OCI-M2 (cell line): ENCODE measurements at regions not wholly inside any gene's neighbourhood (a gene's known extent, or its start where the extent isn't known, plus 50 kb on each side); places are given as distances from the start of the nearest gene placed in this dataset.
A peak's percentile ranks its signal among the peaks of the same experiment; 100 is the strongest.

Experiments
- DNase-seq: peaks from one replicate; lab custom pipeline; 2025; ENCODE audit not compliant: unreplicated experiment; lab: John Stamatoyannopoulos, UW

DNA sequence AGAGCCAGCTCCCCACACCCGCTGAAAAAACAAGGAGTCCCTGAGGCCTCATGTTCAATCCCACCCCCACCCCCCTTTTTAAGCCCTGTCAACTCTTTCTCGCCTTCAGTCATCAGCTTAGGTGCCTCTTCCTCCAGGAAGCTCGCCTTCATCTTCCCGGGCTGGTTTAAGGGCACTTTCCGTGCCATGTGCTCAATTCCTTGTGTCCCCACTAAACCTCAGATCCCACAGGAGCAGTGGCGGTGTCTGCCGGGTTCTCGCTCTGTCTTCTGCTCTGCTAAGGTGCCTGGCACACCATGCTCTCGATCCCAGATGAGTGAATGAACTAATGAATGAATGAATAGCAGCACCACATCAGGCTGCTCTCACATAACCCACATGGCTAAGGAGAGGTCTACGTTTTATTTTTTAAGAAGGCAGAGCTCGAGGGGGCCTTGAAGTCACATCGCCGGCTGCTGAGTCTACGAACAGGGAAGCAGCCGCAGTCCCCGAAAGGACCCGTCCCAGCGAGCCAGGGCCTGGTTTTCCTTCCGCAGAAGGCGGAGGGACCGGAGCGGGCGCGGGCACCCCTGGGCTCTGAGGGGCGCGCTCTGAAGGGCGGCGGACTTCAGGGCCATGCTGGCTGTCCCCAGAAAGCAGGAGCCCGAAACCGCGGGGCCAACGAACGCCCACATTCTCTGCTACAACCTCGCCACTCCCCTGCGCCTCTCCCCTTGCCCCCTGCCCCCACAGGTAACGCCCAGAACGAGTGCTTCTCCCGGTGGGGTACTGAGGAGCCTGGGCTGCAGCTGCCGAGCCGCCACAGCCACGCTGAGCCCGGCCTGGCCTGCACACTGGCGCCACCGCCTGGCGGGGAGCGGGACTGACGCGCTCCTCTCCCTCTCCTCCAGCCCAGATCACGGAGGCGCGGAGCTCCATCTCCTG is 73.4 kb upstream of the KCNMA1 start:
- peak; percentile 1 for DNase-seq

DNA sequence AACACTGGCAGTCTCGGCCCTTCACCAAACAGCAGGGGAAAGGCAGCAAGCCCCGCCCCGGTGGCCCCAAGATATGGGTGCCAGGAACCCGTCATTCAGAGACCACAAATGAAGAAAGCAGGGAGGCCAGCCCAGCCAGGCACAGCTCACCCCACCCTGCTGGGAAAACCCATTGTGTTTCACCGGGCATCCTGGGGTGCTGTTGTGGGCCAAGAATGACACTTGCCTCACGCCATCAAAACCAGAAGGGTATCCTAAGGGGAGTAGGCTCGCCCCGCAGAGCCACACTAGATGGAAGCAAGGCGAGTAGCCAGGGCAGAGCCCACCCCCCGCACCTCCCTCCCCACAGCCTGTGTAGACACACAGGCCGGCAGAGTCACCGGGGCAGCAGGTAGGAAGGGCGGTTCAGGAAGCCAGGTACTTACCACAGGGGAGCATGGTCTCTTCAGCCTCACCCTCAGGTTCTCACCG is 72.5 kb upstream of the KCNMA1 start:
- DNase-seq, result no peak

DNA sequence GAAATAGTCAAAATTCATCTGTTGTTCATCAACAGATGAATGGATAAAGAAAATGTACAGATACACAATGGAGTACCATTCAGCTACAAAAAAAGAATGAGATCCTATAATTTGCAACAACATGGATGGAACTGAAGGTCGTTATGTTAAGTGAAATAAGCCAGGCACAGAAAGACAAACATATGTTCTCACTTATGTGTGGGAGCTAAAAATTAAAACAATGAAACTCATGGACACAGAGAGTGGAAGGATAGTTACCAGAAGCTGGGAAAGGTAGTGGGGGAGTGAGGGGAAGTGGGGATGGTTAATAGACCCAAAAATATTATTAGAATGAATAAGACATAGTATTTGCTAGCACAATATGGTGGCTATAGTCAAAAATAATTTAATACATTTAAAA is 70.0 kb upstream of the KCNMA1 start:
- no peak for DNase-seq

DNA sequence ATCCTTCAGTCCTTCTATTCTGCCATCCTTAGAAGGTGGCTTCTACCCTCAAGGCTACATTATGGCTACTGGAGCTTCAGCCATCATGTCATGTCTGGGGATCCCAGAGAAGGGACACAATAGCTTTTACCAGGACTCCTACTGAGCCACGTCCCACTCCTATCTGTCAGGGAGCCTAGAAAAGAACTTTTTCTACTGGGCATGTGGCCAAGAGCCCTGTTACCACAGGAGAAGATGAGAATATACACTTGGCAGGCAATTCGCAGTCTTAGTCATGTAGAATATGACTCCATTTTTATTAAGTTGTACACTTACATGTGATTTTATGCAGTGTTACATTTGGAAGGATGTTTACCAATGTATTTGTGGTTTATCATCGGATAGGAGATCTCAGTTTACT is 64.6 kb upstream of the KCNMA1 start:
- no peak for DNase-seq

DNA sequence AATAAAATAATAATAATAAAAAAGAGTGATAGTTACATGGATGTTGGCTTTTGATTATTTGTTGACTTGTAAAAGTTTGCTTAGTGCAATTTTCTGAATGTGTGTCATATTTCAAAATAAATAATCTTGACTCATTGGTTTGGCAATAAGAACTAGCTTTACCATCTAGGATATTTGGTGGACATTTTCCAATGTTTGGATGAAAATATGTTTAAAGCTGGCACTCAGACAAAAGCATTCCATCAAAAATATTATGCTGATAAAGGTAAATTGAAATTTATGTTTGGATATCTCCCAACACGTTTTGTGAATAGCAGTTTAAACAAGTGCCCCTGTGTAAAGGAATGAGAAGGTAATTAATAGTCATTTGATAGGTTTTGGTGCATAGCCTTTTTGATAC is 62.5 kb upstream of the KCNMA1 start:
- DNase-seq, result no peak

DNA sequence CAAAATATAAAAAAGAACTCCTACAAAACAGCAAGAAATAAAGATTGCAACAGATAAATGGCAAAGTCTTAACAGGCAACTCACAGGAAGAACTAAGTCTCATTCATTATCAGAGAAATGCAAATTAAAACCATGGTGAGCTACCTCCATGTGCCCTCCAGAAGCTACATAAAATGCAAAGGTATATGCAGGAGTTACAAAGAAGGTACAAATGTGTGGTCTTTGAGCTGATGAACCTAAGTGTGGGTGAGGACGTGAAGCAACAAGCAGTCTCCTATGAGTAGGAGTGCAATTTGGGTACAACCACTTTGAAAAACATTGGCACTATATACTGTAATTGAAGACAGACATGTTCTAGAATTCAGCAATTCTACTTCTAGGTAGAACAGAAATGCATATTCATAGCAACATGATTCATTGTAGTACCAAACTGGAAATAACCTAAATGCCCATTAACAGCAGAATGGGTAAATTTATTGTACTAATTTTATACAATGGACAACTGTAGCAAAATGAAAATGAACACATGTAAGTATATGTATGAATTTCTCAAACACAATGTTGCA is 61.6 kb upstream of the KCNMA1 start:
- no peak for DNase-seq

DNA sequence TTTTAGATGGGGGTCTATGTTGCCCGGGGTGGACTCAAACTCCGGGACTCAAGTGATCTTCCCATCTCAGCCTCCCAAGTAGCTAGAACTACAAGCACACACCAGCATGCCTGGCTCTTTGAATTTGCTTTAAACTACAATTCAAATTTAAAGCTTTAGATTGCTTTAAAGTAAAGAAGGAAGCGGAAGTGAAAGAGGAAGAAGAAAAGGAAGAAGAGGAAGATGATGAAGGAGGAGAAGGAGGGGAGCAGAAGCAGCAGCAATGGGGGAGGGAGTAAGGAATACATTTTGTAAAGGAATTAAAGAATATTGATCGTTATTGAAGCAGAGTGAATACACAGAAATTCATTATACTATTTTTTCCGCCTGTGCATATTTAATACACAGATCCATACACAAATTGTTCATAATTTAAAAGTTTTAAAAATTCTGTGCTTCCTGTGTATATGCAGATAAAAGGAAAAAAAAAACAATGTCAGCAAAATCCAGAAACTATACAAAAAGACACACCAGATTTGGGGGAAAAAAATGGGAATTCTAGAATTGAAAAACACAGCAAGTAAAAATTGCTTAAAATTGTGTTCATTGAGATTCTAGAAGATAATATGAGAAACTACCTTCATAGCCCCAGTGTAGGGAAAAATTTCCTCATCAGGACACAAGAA is 60.8 kb upstream of the KCNMA1 start:
- no peak for DNase-seq

DNA sequence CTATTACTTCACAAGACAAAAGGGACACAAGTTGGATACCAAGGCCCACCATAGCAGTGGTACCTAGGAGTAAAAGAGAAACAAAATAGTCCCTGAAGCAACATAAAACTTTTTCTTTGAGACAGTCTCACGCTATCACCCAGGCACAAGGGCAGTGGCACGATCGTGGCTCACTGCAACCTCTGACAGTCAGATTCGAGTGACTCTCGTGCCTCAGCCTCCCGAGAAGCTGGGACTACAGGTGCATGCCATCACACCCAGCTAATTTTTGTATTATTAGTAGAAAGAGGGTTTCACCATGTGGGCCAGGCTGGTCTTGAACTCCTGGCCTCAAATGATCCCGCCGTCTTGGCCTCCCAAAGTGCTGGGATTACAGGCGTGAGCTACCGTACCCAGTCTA is 59.0 kb upstream of the KCNMA1 start:
- DNase-seq, result no peak

DNA sequence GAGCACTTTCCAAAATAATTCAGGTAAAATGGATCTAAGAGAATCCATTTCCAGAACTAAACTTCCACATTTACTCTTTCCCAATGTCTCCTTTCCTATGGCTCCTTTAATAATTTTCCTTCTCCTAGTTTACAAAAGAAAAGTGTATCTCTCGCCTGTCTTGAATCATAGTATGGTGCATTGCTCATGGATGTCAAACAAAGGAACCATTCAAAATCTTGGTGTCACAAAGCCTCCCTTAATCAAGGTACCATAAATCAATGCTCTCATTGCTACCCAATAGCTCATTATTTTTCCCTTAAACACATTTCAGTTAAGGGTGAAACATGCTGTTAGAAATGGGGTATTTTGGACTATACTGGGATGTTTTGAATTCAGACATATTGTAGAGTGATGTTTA is 57.6 kb upstream of the KCNMA1 start:
- DNase-seq, result no peak

DNA sequence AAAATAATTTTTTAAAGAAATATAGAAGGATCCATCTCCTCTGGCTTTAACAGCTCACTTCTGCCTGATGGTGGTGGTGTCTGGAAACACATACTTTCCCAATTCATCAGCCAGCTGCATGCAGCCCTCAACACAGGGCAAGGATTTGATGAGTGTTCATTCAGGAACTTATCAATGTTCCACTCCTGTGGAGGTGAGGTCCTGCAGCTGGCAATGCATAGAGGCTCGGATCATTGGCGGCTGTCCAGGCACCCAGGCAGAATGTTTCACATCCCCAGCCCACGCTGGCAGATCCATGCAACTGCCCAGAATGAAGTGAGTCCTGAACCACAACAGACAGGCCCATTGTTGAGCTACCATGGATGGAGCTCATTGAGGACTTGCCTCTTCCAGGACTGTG is 55.2 kb upstream of the KCNMA1 start:
- no peak for DNase-seq

DNA sequence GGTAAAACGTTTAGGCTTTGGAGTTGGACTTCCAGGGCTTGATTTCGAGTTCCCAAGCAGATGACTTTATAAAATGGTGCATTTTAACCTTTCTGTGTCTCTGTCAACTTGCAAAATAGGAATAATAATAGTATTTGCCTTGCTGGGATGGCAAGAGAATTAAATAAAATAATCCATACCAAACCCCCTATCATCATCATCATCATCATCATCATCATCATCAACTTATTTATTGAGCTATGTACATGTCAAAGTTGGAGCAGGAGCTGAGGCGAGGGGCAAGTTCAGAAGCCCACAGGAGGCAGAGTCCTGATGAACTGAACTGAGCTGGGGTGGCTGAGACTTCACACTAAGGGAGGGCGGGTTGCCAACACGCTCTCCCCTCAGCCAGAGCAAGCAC is 51.7 kb upstream of the KCNMA1 start:
- no peak for DNase-seq

DNA sequence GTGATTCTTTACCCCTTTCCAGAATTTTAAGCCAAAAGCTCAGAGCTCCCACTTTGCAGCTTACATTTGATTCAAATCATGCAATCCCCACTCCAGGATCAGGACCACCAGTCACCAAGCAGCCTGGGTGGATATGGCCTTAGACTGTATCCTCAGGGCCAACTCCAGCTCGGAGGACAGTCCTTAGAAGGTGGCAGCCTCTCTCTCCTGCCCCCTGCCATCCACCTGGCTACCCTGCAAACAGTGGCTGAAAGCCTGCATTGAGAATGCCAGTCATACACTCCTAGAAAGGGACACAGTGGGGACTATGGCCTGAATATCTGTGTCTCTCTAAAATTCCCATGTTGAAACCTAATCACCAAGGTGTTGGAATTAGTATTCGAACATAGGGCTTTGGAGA is 50.0 kb upstream of the KCNMA1 start:
- no peak for DNase-seq
